Mesenchymal stem cell (in vitro differentiated cells and primary cell): ENCODE measurements at regions not wholly inside any gene's neighbourhood (a gene's known extent, or its start where the extent isn't known, plus 50 kb on each side); places are given as distances from the start of the nearest gene placed in this dataset.

Experiments used
- DNase-seq: peaks from one replicate; pipeline ENCODE4 v3.0.0-alpha.2; 2013
- H2AFZ ChIP-seq: one replicate; pipeline ENCODE4 v1.6.1; 2013; ENCODE audit warnings: low read depth, mild to moderate bottlenecking, control low read depth, inconsistent platforms, low read length, moderate library complexity
- H2AK5ac ChIP-seq: 2 replicates; pipeline ENCODE4 v1.6.1; 2013; ENCODE audit warnings: low read length, moderate library complexity, mild to moderate bottlenecking, inconsistent platforms; ENCODE audit not compliant: severe bottlenecking
- H2BK120ac ChIP-seq: one replicate; pipeline ENCODE4 v1.6.1; 2013; ENCODE audit warnings: low read depth, mild to moderate bottlenecking, inconsistent platforms, low read length, moderate library complexity
- H2BK12ac ChIP-seq, 2 experiments: one replicate each; pipeline ENCODE4 v1.6.1; 2013; ENCODE audit warnings: inconsistent platforms in 2 of 2, low read length in 2 of 2, mild to moderate bottlenecking in 2 of 2, moderate library complexity in 2 of 2, control low read depth in 1 of 2
- H2BK15ac ChIP-seq: one replicate; pipeline ENCODE4 v1.6.1; 2013; ENCODE audit warnings: mild to moderate bottlenecking, low read depth, inconsistent platforms; ENCODE audit not compliant: poor library complexity, severe bottlenecking
- H2BK5ac ChIP-seq: 2 replicates; pipeline ENCODE4 v1.6.1; 2013; ENCODE audit warnings: low read depth, mild to moderate bottlenecking, low read length, control low read depth, inconsistent platforms; ENCODE audit not compliant: poor library complexity, severe bottlenecking
- H3K14ac ChIP-seq, 2 experiments: one replicate each; pipeline ENCODE4 v1.6.1; 2013; ENCODE audit warnings: inconsistent platforms in 2 of 2, low read length in 2 of 2, control low read depth in 1 of 2, mild to moderate bottlenecking in 1 of 2, moderate library complexity in 1 of 2
- H3K18ac ChIP-seq, 2 experiments: one replicate each; pipeline ENCODE4 v1.6.1; 2013; ENCODE audit warnings: inconsistent platforms in 2 of 2, low read length in 2 of 2, control low read depth in 1 of 2, low read depth in 1 of 2, mild to moderate bottlenecking in 1 of 2
- H3K23ac ChIP-seq, 2 experiments: one replicate each; pipeline ENCODE4 v1.6.1; 2013; ENCODE audit warnings: inconsistent platforms in 2 of 2, low read length in 2 of 2, mild to moderate bottlenecking in 2 of 2, moderate library complexity in 2 of 2, control low read depth in 1 of 2
- H3K27ac ChIP-seq: 2 replicates; pipeline ENCODE4 v1.5.1; 2013; ENCODE audit warnings: mild to moderate bottlenecking, moderate library complexity, low read length, control low read depth, inconsistent platforms; ENCODE audit not compliant: poor library complexity, severe bottlenecking
- H3K27me3 ChIP-seq, 2 experiments: 2 replicates each; pipeline versions ENCODE4 v1.6.1 to v1.7.0; 2013; ENCODE audit warnings: low read length in 2 of 2, mild to moderate bottlenecking in 2 of 2, moderate library complexity in 2 of 2, control low read depth in 1 of 2, inconsistent platforms in 1 of 2; ENCODE audit not compliant: control insufficient read depth in 1 of 2, insufficient read depth in 1 of 2
- H3K36me3 ChIP-seq, 2 experiments: 2 replicates each; pipeline versions ENCODE4 v1.6.1 to v1.7.0; 2013; ENCODE audit warnings: low read length in 2 of 2, control low read depth in 1 of 2, inconsistent platforms in 1 of 2, low read depth in 1 of 2, mild to moderate bottlenecking in 1 of 2; ENCODE audit not compliant: insufficient read depth in 2 of 2, control insufficient read depth in 1 of 2
- H3K4ac ChIP-seq, 2 experiments: one replicate each; pipeline ENCODE4 v1.6.1; 2013; ENCODE audit warnings: inconsistent platforms in 2 of 2, low read length in 2 of 2, mild to moderate bottlenecking in 2 of 2, moderate library complexity in 2 of 2, control low read depth in 1 of 2, low read depth in 1 of 2
- H3K4me1 ChIP-seq: 2 replicates; pipeline ENCODE4 v1.6.1; 2013; ENCODE audit warnings: low read depth, low read length, control low read depth; ENCODE audit not compliant: control insufficient read depth, insufficient read depth
- H3K4me2 ChIP-seq: 2 replicates; pipeline ENCODE4 v1.6.1; 2013; ENCODE audit warnings: low read length, mild to moderate bottlenecking, inconsistent platforms; ENCODE audit not compliant: poor library complexity, severe bottlenecking
- H3K4me3 ChIP-seq, 2 experiments: 2 replicates each; pipeline versions ENCODE4 v1.5.1 to v1.7.0; 2013; ENCODE audit warnings: low read length in 2 of 2, mild to moderate bottlenecking in 2 of 2, control low read depth in 1 of 2, low read depth in 1 of 2; ENCODE audit not compliant: insufficient read depth in 1 of 2
- H3K79me1 ChIP-seq: replicated peaks from 2 replicates; pipeline ENCODE4 v1.6.1; 2013; ENCODE audit warnings: mild to moderate bottlenecking, control low read depth, low read length, inconsistent platforms; ENCODE audit not compliant: poor library complexity, severe bottlenecking
- H3K9ac ChIP-seq: 2 replicates; pipeline ENCODE4 v1.7.0; 2013; ENCODE audit warnings: mild to moderate bottlenecking, low read length, moderate library complexity
- H3K9me3 ChIP-seq: 2 replicates; pipeline ENCODE4 v1.7.0; 2013; ENCODE audit warnings: mild to moderate bottlenecking, low read length; ENCODE audit not compliant: control insufficient read depth
- H4K8ac ChIP-seq: one replicate; pipeline ENCODE4 v1.6.1; 2013; ENCODE audit warnings: inconsistent platforms, mild to moderate bottlenecking, low read length, moderate library complexity
- H4K91ac ChIP-seq: one replicate; pipeline ENCODE4 v1.6.1; 2013; ENCODE audit warnings: mild to moderate bottlenecking, low read length, inconsistent platforms
- WGBS: methylation state at CpG from one replicate; pipeline ENCODE4 v1.1.7; 2013; ENCODE audit warnings: mixed read lengths; 5-methylcytosine and 5-hydroxymethylcytosine counted together

GRCh38 chr2:196249171-196249570 lies 77.8 kb upstream of the STK17B start:
- H3K4me1 ChIP-seq = peaks cover 2% of the 10 kb centered on the region
- H4K91ac ChIP-seq = no peak overlapping the region
- H3K36me3 ChIP-seq = no peaks in the 10 kb centered on the region
- H3K9me3 ChIP-seq = no peaks in the 10 kb centered on the region
- H3K27me3 ChIP-seq = no peaks in the 10 kb centered on the region
- H2BK12ac ChIP-seq = no peak overlapping the region
- no peak overlapping the region for H3K4me3 ChIP-seq
- H2BK5ac ChIP-seq = no peak overlapping the region
- no peak overlapping the region for H2BK120ac ChIP-seq
- no peak overlapping the region for H3K18ac ChIP-seq
- no peak overlapping the region for H3K4me2 ChIP-seq
- no peak overlapping the region for H2AK5ac ChIP-seq
- no peak overlapping the region for H3K14ac ChIP-seq
- no peaks in the 10 kb centered on the region for H3K79me1 ChIP-seq
- WGBS = no CpG with 5 or more reads among the region's 1 CpG
- H3K9ac ChIP-seq = no peak overlapping the region
- no peak overlapping the region for H3K23ac ChIP-seq
- H4K8ac ChIP-seq = no peak overlapping the region
- no peak overlapping the region for H3K4ac ChIP-seq
- H2AFZ ChIP-seq = no peak overlapping the region
- no peak overlapping the region for H2BK15ac ChIP-seq
- no peak for DNase-seq
- H3K27ac ChIP-seq = no peak overlapping the region

GRCh38 chr2:196249860-196250259 lies 78.5 kb upstream of the STK17B start:
- Histone ChIP-seq H3K79me1 (no peaks in the 10 kb centered on the region), H4K91ac (no peak overlapping the region), H2BK5ac (no peak overlapping the region), H2AFZ (no peak overlapping the region), H3K18ac (peak overlapping the region in 1 of 2 experiments; percentile 67), H2BK120ac (no peak overlapping the region), H3K4me1 (peaks cover 2% of the 10 kb centered on the region), H3K4me2 (no peak overlapping the region), H3K36me3 (no peaks in the 10 kb centered on the region), H2AK5ac (no peak overlapping the region), H2BK15ac (no peak overlapping the region), H3K14ac (no peak overlapping the region), H3K9me3 (no peaks in the 10 kb centered on the region), H4K8ac (no peak overlapping the region), H3K4me3 (no peak overlapping the region), H3K27me3 (no peaks in the 10 kb centered on the region), H3K4ac (peak overlapping the region; percentile 54 to 70), H3K23ac (no peak overlapping the region), H2BK12ac (peak overlapping the region; percentile 29 to 61), H3K27ac (no peak overlapping the region), H3K9ac (no peak overlapping the region)
- peak; percentile 48 for DNase-seq
- WGBS = 16% methylated on average over 3 of the region's 3 CpGs

GRCh38 chr2:196251132-196251531 lies 79.8 kb upstream of the STK17B start:
- Histone ChIP-seq H2BK5ac (no peak overlapping the region), H3K18ac (peak overlapping the region in 1 of 2 experiments; percentile 19), H3K36me3 (no peaks in the 10 kb centered on the region), H4K91ac (no peak overlapping the region), H3K27ac (no peak overlapping the region), H4K8ac (no peak overlapping the region), H2BK12ac (peak overlapping the region in 1 of 2 experiments; percentile 61), H3K9me3 (no peaks in the 10 kb centered on the region), H2BK120ac (no peak overlapping the region), H3K79me1 (no peaks in the 10 kb centered on the region), H2AK5ac (no peak overlapping the region), H2BK15ac (no peak overlapping the region), H3K27me3 (no peaks in the 10 kb centered on the region), H2AFZ (no peak overlapping the region), H3K9ac (no peak overlapping the region), H3K23ac (no peak overlapping the region), H3K4ac (no peak overlapping the region), H3K4me2 (no peak overlapping the region), H3K4me1 (peaks cover 2% of the 10 kb centered on the region), H3K4me3 (no peak overlapping the region), H3K14ac (peak overlapping the region in 1 of 2 experiments; percentile 47)
- WGBS = 96% methylated on average over 3 of the region's 3 CpGs
- no peak for DNase-seq

- H3K4me2 ChIP-seq = no peak overlapping the region
- no peak overlapping the region for H3K23ac ChIP-seq
- WGBS = 100% methylated on average over 1 of the region's 1 CpG
- H3K36me3 ChIP-seq = no peaks in the 10 kb centered on the region
- no peak overlapping the region for H4K91ac ChIP-seq
- no peak overlapping the region for H2BK120ac ChIP-seq
- H3K4me1 ChIP-seq = peaks cover 2% of the 10 kb centered on the region
- H3K9ac ChIP-seq = no peak overlapping the region
- H3K9me3 ChIP-seq = no peaks in the 10 kb centered on the region
- H3K27me3 ChIP-seq = no peaks in the 10 kb centered on the region
- H2AFZ ChIP-seq = no peak overlapping the region
- no peak overlapping the region for H4K8ac ChIP-seq
- H3K14ac ChIP-seq = no peak overlapping the region
- no peak overlapping the region for H3K27ac ChIP-seq
- no peak overlapping the region for H2AK5ac ChIP-seq
- no peak for DNase-seq
- H2BK12ac ChIP-seq = peak overlapping the region in 1 of 2 experiments; percentile 4
- H3K79me1 ChIP-seq = no peaks in the 10 kb centered on the region
- H3K4ac ChIP-seq = no peak overlapping the region
- no peak overlapping the region for H2BK15ac ChIP-seq
- no peak overlapping the region for H3K18ac ChIP-seq
- no peak overlapping the region for H3K4me3 ChIP-seq
- no peak overlapping the region for H2BK5ac ChIP-seq
These were observed 81.2 kb upstream of the STK17B start for GRCh38 chr2:196252408-196253115.
